ENCODE measurements at regions not wholly inside any gene's neighbourhood (a gene's known extent, or its start where the extent isn't known, plus 50 kb on each side); places are given as distances from the start of the nearest gene placed in this dataset.
A peak's percentile ranks its signal among the peaks of the same experiment; 100 is the strongest.

- H3K4me3 ChIP-seq (ENCODE audit: low read length): no peak overlapping the region
- H3K4me1 ChIP-seq (ENCODE audit: insufficient read depth, low read length): no peaks in the 10 kb centered on the region
- H2AFZ ChIP-seq (ENCODE audit: low read depth, low read length): no peak overlapping the region
- no peaks in the 10 kb centered on the region for H3K36me3 ChIP-seq (ENCODE audit: insufficient read depth, low read length)
- no peaks in the 10 kb centered on the region for H3K27me3 ChIP-seq (ENCODE audit: insufficient read depth, low read length)
- H3K9me3 ChIP-seq (ENCODE audit: low read length): no peaks in the 10 kb centered on the region
These were observed 435.2 kb upstream of the DPPA4 start for GRCh38 chr3:109772520-109772919.

GRCh38 chr3:109774108-109774507 lies 436.8 kb upstream of the DPPA4 start:
- Histone ChIP-seq H3K4me3 (ENCODE audit: low read length) (no peak overlapping the region), H3K4me1 (ENCODE audit: insufficient read depth, low read length) (no peaks in the 10 kb centered on the region)

GRCh38 chr3:109784285-109784684 lies 446.9 kb upstream of the DPPA4 start:
- Histone ChIP-seq H3K27me3 (ENCODE audit: insufficient read depth, low read length) (no peaks in the 10 kb centered on the region), H2AFZ (ENCODE audit: low read depth, low read length) (no peak overlapping the region), H3K4me1 (ENCODE audit: insufficient read depth, low read length) (no peaks in the 10 kb centered on the region), H3K4me3 (ENCODE audit: low read length) (no peak overlapping the region), H3K9me3 (ENCODE audit: low read length) (no peaks in the 10 kb centered on the region), H3K36me3 (ENCODE audit: insufficient read depth, low read length) (no peaks in the 10 kb centered on the region)

More at GRCh38 chr3:109774108-109774507, 436.8 kb upstream of the DPPA4 start:
- no peaks in the 10 kb centered on the region for H3K36me3 ChIP-seq (ENCODE audit: insufficient read depth, low read length)
- H2AFZ ChIP-seq (ENCODE audit: low read depth, low read length): no peak overlapping the region
- no peaks in the 10 kb centered on the region for H3K9me3 ChIP-seq (ENCODE audit: low read length)
- no peaks in the 10 kb centered on the region for H3K27me3 ChIP-seq (ENCODE audit: insufficient read depth, low read length)

- H3K27me3 ChIP-seq (ENCODE audit: insufficient read depth, low read length): no peaks in the 10 kb centered on the region
- no peak overlapping the region for H2AFZ ChIP-seq (ENCODE audit: low read depth, low read length)
- no peaks in the 10 kb centered on the region for H3K4me1 ChIP-seq (ENCODE audit: insufficient read depth, low read length)
- no peaks in the 10 kb centered on the region for H3K9me3 ChIP-seq (ENCODE audit: low read length)
- no peaks in the 10 kb centered on the region for H3K36me3 ChIP-seq (ENCODE audit: insufficient read depth, low read length)
- H3K4me3 ChIP-seq (ENCODE audit: low read length): no peak overlapping the region
These were observed 447.7 kb upstream of the DPPA4 start for GRCh38 chr3:109784852-109785631.

GRCh38 chr3:109803274-109803673 lies 465.9 kb upstream of the DPPA4 start:
- Histone ChIP-seq H3K9me3 (ENCODE audit: low read length) (no peaks in the 10 kb centered on the region), H3K4me1 (ENCODE audit: insufficient read depth, low read length) (no peaks in the 10 kb centered on the region), H2AFZ (ENCODE audit: low read depth, low read length) (no peak overlapping the region), H3K27me3 (ENCODE audit: insufficient read depth, low read length) (no peaks in the 10 kb centered on the region), H3K4me3 (ENCODE audit: low read length) (no peak overlapping the region), H3K36me3 (ENCODE audit: insufficient read depth, low read length) (no peaks in the 10 kb centered on the region)

GRCh38 chr3:109804697-109805096 lies 467.4 kb upstream of the DPPA4 start:
- H3K9me3 ChIP-seq (ENCODE audit: low read length): no peaks in the 10 kb centered on the region
- no peak overlapping the region for H2AFZ ChIP-seq (ENCODE audit: low read depth, low read length)
- H3K4me1 ChIP-seq (ENCODE audit: insufficient read depth, low read length): no peaks in the 10 kb centered on the region
- no peaks in the 10 kb centered on the region for H3K27me3 ChIP-seq (ENCODE audit: insufficient read depth, low read length)
- no peak overlapping the region for H3K4me3 ChIP-seq (ENCODE audit: low read length)
- H3K36me3 ChIP-seq (ENCODE audit: insufficient read depth, low read length): no peaks in the 10 kb centered on the region

- no peaks in the 10 kb centered on the region for H3K36me3 ChIP-seq (ENCODE audit: insufficient read depth, low read length)
- peak overlapping the region; percentile 34 for H2AFZ ChIP-seq (ENCODE audit: low read depth, low read length)
- no peak overlapping the region for H3K4me3 ChIP-seq (ENCODE audit: low read length)
- no peaks in the 10 kb centered on the region for H3K4me1 ChIP-seq (ENCODE audit: insufficient read depth, low read length)
- no peaks in the 10 kb centered on the region for H3K27me3 ChIP-seq (ENCODE audit: insufficient read depth, low read length)
- H3K9me3 ChIP-seq (ENCODE audit: low read length): no peaks in the 10 kb centered on the region
These were observed 469.6 kb upstream of the DPPA4 start for GRCh38 chr3:109806929-109807328.

- Histone ChIP-seq H3K9me3 (ENCODE audit: low read length) (no peaks in the 10 kb centered on the region), H3K27me3 (ENCODE audit: insufficient read depth, low read length) (no peaks in the 10 kb centered on the region), H3K4me1 (ENCODE audit: insufficient read depth, low read length) (no peaks in the 10 kb centered on the region), H3K4me3 (ENCODE audit: low read length) (no peak overlapping the region), H3K36me3 (ENCODE audit: insufficient read depth, low read length) (no peaks in the 10 kb centered on the region), H2AFZ (ENCODE audit: low read depth, low read length) (no peak overlapping the region)
These were observed 472.2 kb upstream of the DPPA4 start for GRCh38 chr3:109809513-109809912.

GRCh38 chr3:109818081-109818480 lies 480.7 kb upstream of the DPPA4 start:
- Histone ChIP-seq H3K9me3 (ENCODE audit: low read length) (no peaks in the 10 kb centered on the region), H3K27me3 (ENCODE audit: insufficient read depth, low read length) (no peaks in the 10 kb centered on the region), H3K4me3 (ENCODE audit: low read length) (no peak overlapping the region), H3K4me1 (ENCODE audit: insufficient read depth, low read length) (peaks cover 8% of the 10 kb centered on the region), H3K36me3 (ENCODE audit: insufficient read depth, low read length) (no peaks in the 10 kb centered on the region), H2AFZ (ENCODE audit: low read depth, low read length) (no peak overlapping the region)

- no peaks in the 10 kb centered on the region for H3K27me3 ChIP-seq (ENCODE audit: insufficient read depth, low read length)
- H3K4me3 ChIP-seq (ENCODE audit: low read length): no peak overlapping the region
- no peaks in the 10 kb centered on the region for H3K36me3 ChIP-seq (ENCODE audit: insufficient read depth, low read length)
- no peak overlapping the region for H2AFZ ChIP-seq (ENCODE audit: low read depth, low read length)
- peaks cover 8% of the 10 kb centered on the region for H3K4me1 ChIP-seq (ENCODE audit: insufficient read depth, low read length)
- no peaks in the 10 kb centered on the region for H3K9me3 ChIP-seq (ENCODE audit: low read length)
These were observed 482.4 kb upstream of the DPPA4 start for GRCh38 chr3:109819734-109820133.

GRCh38 chr3:109825971-109826810 lies 488.8 kb upstream of the DPPA4 start:
- Histone ChIP-seq H3K4me3 (ENCODE audit: low read length) (no peak overlapping the region), H3K27me3 (ENCODE audit: insufficient read depth, low read length) (no peaks in the 10 kb centered on the region), H2AFZ (ENCODE audit: low read depth, low read length) (no peak overlapping the region), H3K4me1 (ENCODE audit: insufficient read depth, low read length) (no peaks in the 10 kb centered on the region), H3K36me3 (ENCODE audit: insufficient read depth, low read length) (no peaks in the 10 kb centered on the region), H3K9me3 (ENCODE audit: low read length) (no peaks in the 10 kb centered on the region)

GRCh38 chr3:109831403-109831802 lies 494.1 kb upstream of the DPPA4 start:
- no peaks in the 10 kb centered on the region for H3K36me3 ChIP-seq (ENCODE audit: insufficient read depth, low read length)
- no peaks in the 10 kb centered on the region for H3K4me1 ChIP-seq (ENCODE audit: insufficient read depth, low read length)
- no peaks in the 10 kb centered on the region for H3K9me3 ChIP-seq (ENCODE audit: low read length)
- H3K27me3 ChIP-seq (ENCODE audit: insufficient read depth, low read length): no peaks in the 10 kb centered on the region
- no peak overlapping the region for H3K4me3 ChIP-seq (ENCODE audit: low read length)
- H2AFZ ChIP-seq (ENCODE audit: low read depth, low read length): no peak overlapping the region

GRCh38 chr3:109835958-109836357 lies 498.6 kb upstream of the DPPA4 start:
- Histone ChIP-seq H3K9me3 (ENCODE audit: low read length) (no peaks in the 10 kb centered on the region), H2AFZ (ENCODE audit: low read depth, low read length) (no peak overlapping the region), H3K27me3 (ENCODE audit: insufficient read depth, low read length) (no peaks in the 10 kb centered on the region), H3K4me1 (ENCODE audit: insufficient read depth, low read length) (no peaks in the 10 kb centered on the region), H3K36me3 (ENCODE audit: insufficient read depth, low read length) (no peaks in the 10 kb centered on the region), H3K4me3 (ENCODE audit: low read length) (no peak overlapping the region)
